Tibial artery (tissue), 4 donors: ENCODE measurements at regions not wholly inside any gene's neighbourhood (a gene's known extent, or its start where the extent isn't known, plus 50 kb on each side); places are given as distances from the start of the nearest gene placed in this dataset.

ENCODE experiments used
- DNase-seq, 2 donors: peaks; one replicate each; pipeline ENCODE4 v3.0.0-alpha.2; 2019
- H3K27ac ChIP-seq, 2 donors: fragments of 200-600 bp; sonication (generic) in 1 of 2; 1 replicate in 1 of 2; 2 replicates in 1 of 2; pipeline ENCODE4 v1.5.1; 2018 to 2019; ENCODE audit warnings: mild to moderate bottlenecking in 1 of 2
- H3K27me3 ChIP-seq, 2 donors: fragments of 200-600 bp; sonication (generic) in 1 of 2; one replicate each; pipeline versions ENCODE4 v1.5.1 to v1.6.0; 2016 to 2019
- H3K36me3 ChIP-seq, 3 donors: fragments of 200-600 bp; sonication (generic) in 2 of 3; one replicate each; pipeline ENCODE4 v1.5.1; 2016 to 2019; ENCODE audit warnings: mild to moderate bottlenecking in 2 of 3
- H3K4me1 ChIP-seq, 4 donors: fragments of 200-600 bp; sonication (generic) in 2 of 4; 1 replicate in 3 of 4; 2 replicates in 1 of 4; pipeline ENCODE4 v1.5.1; 2016 to 2019
- H3K4me3 ChIP-seq, 2 donors: fragments of 200-600 bp; sonication (generic) in 1 of 2; 1 replicate in 1 of 2; 2 replicates in 1 of 2; pipeline ENCODE4 v1.5.1; 2018 to 2019; ENCODE audit warnings: mild to moderate bottlenecking in 2 of 2
- H3K9me3 ChIP-seq, 3 donors: fragments of 200-600 bp; sonication (generic) in 1 of 3; one replicate each; pipeline ENCODE4 v1.5.1; 2016 to 2019
- intact Hi-C: fragments of 100-400 bp; cut with DNase I; formaldehyde crosslinking; loops from one replicate; pipeline ENCODE4 v1.15.0; 2023; ENCODE audit warnings: low total_unique reads
- TF ChIP-seq, protein P1 (sequence below), 2 experiments: fragments of 200-600 bp in 1 of 2; fragments of 450-650 bp in 1 of 2; IDR thresholded peaks; one replicate each; pipeline ENCODE4 v1.5.1; 2017 to 2019; ENCODE audit warnings: antibody characterized with exemption in 2 of 2, mild to moderate bottlenecking in 1 of 2, moderate library complexity in 1 of 2

DNA sequence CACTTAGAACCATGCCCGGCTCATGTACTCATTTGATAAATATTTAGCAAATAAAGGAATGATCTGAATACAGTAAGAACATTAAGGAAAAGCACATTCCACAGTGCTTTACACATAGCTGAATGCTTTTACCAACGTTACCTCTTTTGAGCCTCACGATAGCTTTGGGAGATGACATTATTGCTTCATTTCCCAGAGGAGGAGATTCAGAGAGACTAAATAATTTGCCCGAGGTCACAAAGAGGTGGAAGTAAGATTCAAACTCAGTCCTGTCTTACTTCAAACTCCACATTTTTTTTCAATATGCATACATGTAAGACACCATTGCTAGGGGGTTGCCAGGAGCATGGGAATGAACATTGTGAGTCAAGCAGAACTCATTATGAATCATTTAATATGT is 538.5 kb downstream of the BCOR start:
- no peak for DNase-seq
- no peaks in the 10 kb centered on the region for H3K36me3 ChIP-seq
- H3K4me1 ChIP-seq: no peaks in the 10 kb centered on the region
- no peak overlapping the region for H3K4me3 ChIP-seq
- H3K27ac ChIP-seq: no peak overlapping the region
- H3K27me3 ChIP-seq: no peaks in the 10 kb centered on the region
- TF ChIP-seq, protein P1, sequence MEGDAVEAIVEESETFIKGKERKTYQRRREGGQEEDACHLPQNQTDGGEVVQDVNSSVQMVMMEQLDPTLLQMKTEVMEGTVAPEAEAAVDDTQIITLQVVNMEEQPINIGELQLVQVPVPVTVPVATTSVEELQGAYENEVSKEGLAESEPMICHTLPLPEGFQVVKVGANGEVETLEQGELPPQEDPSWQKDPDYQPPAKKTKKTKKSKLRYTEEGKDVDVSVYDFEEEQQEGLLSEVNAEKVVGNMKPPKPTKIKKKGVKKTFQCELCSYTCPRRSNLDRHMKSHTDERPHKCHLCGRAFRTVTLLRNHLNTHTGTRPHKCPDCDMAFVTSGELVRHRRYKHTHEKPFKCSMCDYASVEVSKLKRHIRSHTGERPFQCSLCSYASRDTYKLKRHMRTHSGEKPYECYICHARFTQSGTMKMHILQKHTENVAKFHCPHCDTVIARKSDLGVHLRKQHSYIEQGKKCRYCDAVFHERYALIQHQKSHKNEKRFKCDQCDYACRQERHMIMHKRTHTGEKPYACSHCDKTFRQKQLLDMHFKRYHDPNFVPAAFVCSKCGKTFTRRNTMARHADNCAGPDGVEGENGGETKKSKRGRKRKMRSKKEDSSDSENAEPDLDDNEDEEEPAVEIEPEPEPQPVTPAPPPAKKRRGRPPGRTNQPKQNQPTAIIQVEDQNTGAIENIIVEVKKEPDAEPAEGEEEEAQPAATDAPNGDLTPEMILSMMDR (IDR thresholded peaks at IDR 0.05): no peak
- intact Hi-C loops: no loop called here
- H3K9me3 ChIP-seq: no peaks in the 10 kb centered on the region

DNA sequence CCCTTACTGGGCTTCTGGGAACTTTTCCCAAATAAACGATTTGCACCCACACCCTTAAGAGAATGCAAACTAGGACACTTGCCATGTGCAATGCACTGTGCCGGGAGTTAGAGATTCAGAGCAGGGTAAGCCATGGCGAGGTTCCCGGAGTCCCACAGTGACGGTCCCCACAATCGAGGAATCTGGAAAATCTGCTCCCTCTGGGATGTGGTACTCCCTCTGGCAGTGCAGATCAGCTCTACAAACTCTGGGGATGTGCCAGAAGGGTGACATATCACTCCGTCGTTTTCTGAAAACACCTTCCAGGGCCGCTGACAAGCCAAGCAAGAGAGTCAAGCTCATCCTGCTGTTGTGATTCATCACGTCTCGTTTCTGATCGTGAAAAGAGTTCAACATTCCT is 537.5 kb downstream of the BCOR start:
- Histone ChIP-seq H3K4me3 (no peak overlapping the region), H3K27me3 (no peaks in the 10 kb centered on the region), H3K9me3 (no peaks in the 10 kb centered on the region), H3K36me3 (no peaks in the 10 kb centered on the region), H3K27ac (no peak overlapping the region), H3K4me1 (no peaks in the 10 kb centered on the region)
- intact Hi-C loops: no loop called here
- no peak for DNase-seq
- TF ChIP-seq, protein P1 (IDR thresholded peaks at IDR 0.05): no peak

DNA sequence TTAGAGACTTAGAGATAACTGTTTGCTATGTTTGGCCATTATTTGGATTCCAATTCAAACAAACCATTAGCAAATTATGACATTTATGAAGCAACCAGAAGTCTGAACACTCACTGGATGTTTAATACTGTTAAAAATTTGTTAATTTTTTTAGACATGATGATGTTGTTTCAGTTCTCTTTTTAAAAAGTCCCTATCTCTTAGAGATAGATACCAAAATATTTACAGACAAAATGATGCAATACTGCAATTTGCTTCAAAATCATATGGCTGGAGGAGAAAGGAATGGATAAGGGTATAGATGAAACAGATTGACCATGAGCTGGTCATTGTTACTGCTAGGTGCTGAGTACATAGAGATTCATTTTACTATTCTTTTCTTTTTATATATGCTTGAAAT is 534.6 kb downstream of the BCOR start:
- Histone ChIP-seq H3K4me3 (no peak overlapping the region), H3K4me1 (no peaks in the 10 kb centered on the region), H3K27ac (no peak overlapping the region), H3K36me3 (no peaks in the 10 kb centered on the region), H3K9me3 (no peaks in the 10 kb centered on the region), H3K27me3 (no peaks in the 10 kb centered on the region)
- TF ChIP-seq, protein P1 (IDR thresholded peaks at IDR 0.05): no peak
- intact Hi-C loops: no loop called here
- DNase-seq: no peak

DNA sequence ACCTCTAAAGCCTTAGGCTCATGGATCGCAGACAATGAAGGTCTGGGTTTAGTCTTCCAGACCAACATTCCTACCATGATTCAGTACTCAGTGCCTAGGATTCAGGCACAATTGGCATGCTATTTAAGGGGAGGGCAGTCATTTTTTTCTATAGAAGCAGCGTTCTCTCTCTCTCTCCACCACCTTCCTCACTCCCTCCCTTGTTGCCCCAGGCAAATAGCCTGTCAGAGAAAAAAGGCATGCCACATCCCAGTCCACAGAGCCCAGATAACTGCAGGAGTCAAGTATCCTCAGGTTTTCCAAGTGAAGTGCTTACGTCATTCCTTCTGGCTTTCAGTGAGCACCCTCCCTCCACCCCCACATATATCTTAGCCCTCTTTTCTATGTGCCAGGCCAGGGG is 533.0 kb downstream of the BCOR start:
- no peak for DNase-seq
- Histone ChIP-seq H3K4me1 (no peaks in the 10 kb centered on the region), H3K27me3 (no peaks in the 10 kb centered on the region), H3K9me3 (no peaks in the 10 kb centered on the region), H3K36me3 (no peaks in the 10 kb centered on the region), H3K27ac (no peak overlapping the region), H3K4me3 (no peak overlapping the region)
- intact Hi-C loops: no loop called here
- TF ChIP-seq, protein P1 (IDR thresholded peaks at IDR 0.05): no peak

DNA sequence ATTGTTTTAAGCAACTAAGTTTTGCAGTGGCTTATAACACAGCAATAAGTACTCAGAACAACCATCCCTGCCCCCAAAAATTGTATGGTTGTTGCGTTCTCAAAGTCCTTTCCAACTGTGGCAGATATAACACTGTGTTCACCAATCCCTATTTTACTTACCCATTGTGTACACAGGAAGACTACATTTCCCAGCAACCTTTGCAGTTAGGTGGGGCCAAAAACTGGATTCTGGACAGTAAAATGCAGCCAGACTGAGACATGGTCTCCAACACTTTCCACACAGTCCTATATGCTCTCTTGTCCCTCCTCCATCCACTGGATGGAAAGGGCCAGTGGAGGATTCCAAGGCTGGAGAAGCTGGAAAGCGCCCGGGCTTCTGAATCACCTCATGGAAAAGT is 523.6 kb downstream of the BCOR start:
- DNase-seq: no peak

More for the DNA sequence above, 523.6 kb downstream of the BCOR start:
- H3K27ac ChIP-seq: no peak overlapping the region
- H3K9me3 ChIP-seq: no peaks in the 10 kb centered on the region
- no peaks in the 10 kb centered on the region for H3K36me3 ChIP-seq
- intact Hi-C loops: no loop called here
- no peak overlapping the region for H3K4me3 ChIP-seq
- H3K4me1 ChIP-seq: peaks cover 0 to 23% (median 2%) of the 10 kb centered on the region in 4 donors
- TF ChIP-seq, protein P1 (IDR thresholded peaks at IDR 0.05): no peak
- H3K27me3 ChIP-seq: no peaks in the 10 kb centered on the region
